ENCODE measurements at regions not wholly inside any gene's neighbourhood (a gene's known extent, or its start where the extent isn't known, plus 50 kb on each side); places are given as distances from the start of the nearest gene placed in this dataset.
A peak's percentile ranks its signal among the peaks of the same experiment; 100 is the strongest.

DNA sequence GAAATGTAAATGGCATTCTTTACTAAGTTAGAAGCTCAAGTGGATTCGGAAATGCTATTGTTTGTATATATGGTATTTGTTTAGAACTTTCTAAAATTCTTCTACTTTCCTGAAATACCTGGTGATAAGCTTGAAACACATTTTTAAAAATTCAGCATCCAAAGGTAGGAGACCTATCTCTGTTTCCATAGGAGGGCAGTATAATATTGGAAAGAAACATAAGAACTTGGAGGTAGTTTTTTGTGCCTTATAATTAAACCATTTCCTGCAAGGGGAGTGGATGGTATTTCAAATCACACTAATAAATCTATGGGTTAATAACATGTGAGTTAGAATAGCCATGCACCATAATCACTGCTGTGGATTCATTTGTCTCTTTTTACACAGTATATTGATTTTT lies 217.4 kb upstream of the AADAT start:
- Histone ChIP-seq H2BK15ac (ENCODE audit: low read length) (no peak overlapping the region), H4K91ac (replicated peaks; ENCODE audit: insufficient read length, low read length) (no peak overlapping the region), H3K23ac (ENCODE audit: insufficient read length) (no peak overlapping the region), H3K27ac (ENCODE audit: low read depth, low read length) (no peak overlapping the region), H3K18ac (ENCODE audit: extremely low read depth, low read length) (no peak overlapping the region), H2AK5ac (ENCODE audit: low read depth, low read length) (no peak overlapping the region), H4K20me1 (replicated peaks in 1 of 2; ENCODE audit: control insufficient read depth in 1 of 2, insufficient read depth in 2 of 2, low read length in 2 of 2) (no peaks in the 10 kb centered on the region), H3K36me3 (ENCODE audit: control insufficient read depth in 2 of 4, insufficient read depth in 4 of 4, low read length in 3 of 4) (no peaks in the 10 kb centered on the region), H3K4me1 (replicated peaks in 1 of 4; ENCODE audit: control insufficient read depth in 3 of 4, insufficient read depth in 4 of 4, low read length in 3 of 4) (no peaks in the 10 kb centered on the region), H3K4me3 (ENCODE audit: extremely low read depth in 1 of 4, insufficient read depth in 2 of 4, low read depth in 3 of 4, low read length in 4 of 4) (no peak overlapping the region), H2BK120ac (replicated peaks; ENCODE audit: low read depth, low read length) (no peak overlapping the region), H3K23me2 (ENCODE audit: low read depth, low read length) (no peaks in the 10 kb centered on the region), H3K79me2 (ENCODE audit: control insufficient read depth in 1 of 2, insufficient read depth in 2 of 2, low read length in 2 of 2) (no peaks in the 10 kb centered on the region), H4K5ac (ENCODE audit: insufficient read length, low read depth, low read length) (no peak overlapping the region), H2AFZ (ENCODE audit: low read length) (no peak overlapping the region), H2BK20ac (ENCODE audit: low read length) (no peak overlapping the region), H3K79me1 (ENCODE audit: low read depth, low read length) (no peaks in the 10 kb centered on the region), H4K8ac (ENCODE audit: extremely low read depth, insufficient read depth, low read length) (no peak overlapping the region), H2BK5ac (ENCODE audit: low read depth, low read length) (no peak overlapping the region), H3K4ac (replicated peaks; ENCODE audit: insufficient read length, low read depth, low read length) (no peak overlapping the region), H3K56ac (replicated peaks; ENCODE audit: insufficient read length, low read depth, low read length) (no peak overlapping the region), H3K4me2 (ENCODE audit: insufficient read depth in 1 of 2, low read depth in 2 of 2, low read length in 2 of 2) (no peak overlapping the region), H3K9ac (replicated peaks in 1 of 4; ENCODE audit: extremely low read depth in 1 of 4, low read depth in 3 of 4, low read length in 3 of 4) (no peak overlapping the region), H3K9me3 (ENCODE audit: insufficient read depth in 2 of 2, low read depth in 1 of 2, low read length in 1 of 2) (no peaks in the 10 kb centered on the region), H3K27me3 (replicated peaks in 1 of 4; ENCODE audit: control insufficient read depth in 3 of 4, extremely low read depth in 1 of 4, insufficient read depth in 3 of 4, low read length in 3 of 4) (no peaks in the 10 kb centered on the region), H3K14ac (ENCODE audit: insufficient read length) (no peak overlapping the region), H2BK12ac (ENCODE audit: low read depth, low read length) (no peak overlapping the region)
- POLR2A ChIA-PET (ENCODE audit: partially characterized antibody): no interaction called here
- CTCF ChIA-PET (ENCODE audit: partially characterized antibody): interaction anchor here (0.6 to 2.0 kb wide), 2 partner anchors 67 to 1104 kb away, joined by 3 to 5 read pairs; no protein-coding TSS in a partner anchor
- WGBS, 2 experiments (ENCODE audit: extremely low coverage in 1 of 2, insufficient coverage in 1 of 2, insufficient read length in 1 of 2, insufficient replicate concordance in 2 of 2, low coverage in 1 of 2, low lambda C conversion rate in 2 of 2, missing lambda C conversion rate in 1 of 2): 80% methylated on average over 1 of the region's 1 CpG; no CpG with 5 or more reads in 1 of the 2 experiments
- DNase-seq (ENCODE audit: low read depth in 1 of 2, low spot score in 2 of 2) (no peak), FAIRE-seq (no peak)
- TF ChIP-seq TCF12 (IDR thresholded peaks at IDR 0.05; ENCODE audit: low read depth, low read length): no peak
- peak in 1 of 2 experiments; percentile 33; a peak in 2 of 4 replicates for TF ChIP-seq RAD21 (IDR thresholded peaks at IDR 0.05 in 1 of 2, conservative IDR thresholded peaks at IDR 0.05 in 1 of 2; ENCODE audit: low read depth in 2 of 2, low read length in 2 of 2)
